Activated T-cell treated with anti-CD3 and anti-CD28 coated beads, Interleukin-2, amount 50 U/mL, for 1 hour (primary cell): ENCODE measurements at regions not wholly inside any gene's neighbourhood (a gene's known extent, or its start where the extent isn't known, plus 50 kb on each side); places are given as distances from the start of the nearest gene placed in this dataset.

ENCODE experiments used
- DNase-seq: peaks from one replicate; pipeline ENCODE4 v3.0.0-alpha.2; 2020

DNA sequence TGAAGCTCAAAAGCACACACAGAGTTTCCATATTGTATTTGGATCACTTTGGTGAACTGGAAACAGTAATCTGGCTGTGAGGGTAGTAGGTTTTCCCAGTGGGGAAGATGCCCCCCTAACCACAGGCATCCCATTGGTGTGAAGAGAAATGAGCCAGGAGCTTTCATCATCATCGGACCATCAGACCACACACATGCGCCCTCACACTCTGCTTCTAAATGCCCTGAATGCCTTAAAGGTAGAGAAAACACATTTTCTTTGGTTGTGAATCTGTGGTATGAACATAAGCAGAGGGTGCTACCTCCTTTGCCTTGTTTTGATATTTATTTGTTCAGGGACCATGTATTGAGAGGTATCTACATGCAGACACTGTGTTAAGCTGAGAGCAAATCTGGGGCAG, 79.0 kb upstream of the DNAH14 start:
- no peak for DNase-seq

DNA sequence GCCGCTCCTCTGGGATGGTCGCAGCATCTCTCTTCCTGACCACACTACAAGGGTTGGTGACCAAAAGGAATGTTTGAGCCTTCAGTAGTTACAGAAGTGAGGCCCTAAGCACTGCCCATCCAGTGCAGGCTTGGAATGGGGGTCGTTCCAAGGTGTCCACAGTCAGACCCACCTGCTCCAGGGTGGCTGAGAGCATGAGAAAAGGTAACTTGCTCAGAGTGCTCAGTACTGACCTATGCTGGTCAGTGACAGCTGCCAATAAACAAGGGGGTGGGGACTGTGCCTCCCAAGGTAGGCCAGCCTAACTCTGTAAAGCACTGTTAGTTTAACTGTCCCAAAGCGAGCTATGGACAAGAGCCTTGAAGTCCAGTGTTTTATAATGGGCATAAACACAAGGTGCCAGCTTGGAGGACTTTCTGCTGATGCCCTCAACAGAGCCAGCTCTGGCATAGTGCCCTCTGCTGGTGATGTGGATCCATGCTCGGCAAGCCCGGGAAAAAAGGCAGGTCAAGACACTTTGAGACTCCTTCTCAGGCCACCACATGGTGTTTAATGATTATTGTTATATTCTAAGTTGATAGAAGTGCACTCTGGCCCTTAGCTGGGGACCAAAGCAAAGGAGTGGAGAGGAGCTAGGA, 78.1 kb upstream of the DNAH14 start:
- peak; percentile 48 for DNase-seq

DNA sequence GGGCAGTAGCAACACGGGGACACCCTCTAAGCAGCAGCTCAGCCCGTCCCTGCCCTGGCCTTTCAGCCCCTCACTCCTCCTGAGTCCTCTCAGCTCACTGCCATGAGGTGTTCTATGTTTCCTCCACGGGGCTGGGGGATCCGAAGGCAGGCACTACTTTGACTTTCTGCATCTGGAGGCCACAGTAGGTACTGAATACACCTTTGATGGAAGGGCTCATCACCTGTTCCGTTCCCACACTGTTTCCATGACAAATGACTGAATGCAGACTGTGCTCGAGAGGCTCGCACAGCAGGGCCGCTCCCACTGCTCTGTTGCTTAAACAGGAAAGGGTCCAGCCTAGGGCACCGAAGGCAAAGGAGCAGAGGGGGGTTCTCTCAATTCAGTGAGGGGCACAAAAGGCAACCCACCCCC, 77.6 kb upstream of the DNAH14 start:
- DNase-seq, result no peak

DNA sequence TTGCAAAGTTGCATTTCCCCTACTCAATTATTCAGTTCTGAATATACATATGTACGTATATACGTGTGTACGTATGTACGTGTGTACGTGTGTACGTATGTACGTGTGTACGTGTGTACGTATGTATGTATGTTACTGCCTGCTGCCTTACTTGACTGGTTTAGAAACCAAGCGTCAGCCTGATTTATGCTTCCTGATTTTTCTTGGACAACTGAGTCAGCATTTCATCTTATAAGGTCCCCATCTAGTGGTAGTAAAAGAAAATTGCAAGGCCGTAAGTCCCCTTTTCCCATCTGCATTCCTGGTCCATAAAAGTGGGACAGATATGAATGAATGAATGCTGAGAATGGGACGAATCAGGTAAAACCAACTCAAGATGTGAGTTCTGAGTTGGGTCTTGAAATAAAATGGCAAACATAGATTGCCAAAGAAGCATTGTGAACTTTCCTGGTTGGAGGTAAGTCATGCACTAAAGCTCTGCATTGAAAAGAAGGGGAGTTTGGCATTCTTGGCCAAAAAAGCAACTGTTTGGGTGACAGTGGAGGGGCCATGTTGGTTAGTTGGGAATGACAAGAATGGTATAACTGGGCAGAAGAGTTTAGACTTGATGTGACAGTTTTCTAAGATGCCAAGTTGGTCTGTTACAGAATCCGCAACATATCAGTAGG, 76.4 kb upstream of the DNAH14 start:
- no peak for DNase-seq

DNA sequence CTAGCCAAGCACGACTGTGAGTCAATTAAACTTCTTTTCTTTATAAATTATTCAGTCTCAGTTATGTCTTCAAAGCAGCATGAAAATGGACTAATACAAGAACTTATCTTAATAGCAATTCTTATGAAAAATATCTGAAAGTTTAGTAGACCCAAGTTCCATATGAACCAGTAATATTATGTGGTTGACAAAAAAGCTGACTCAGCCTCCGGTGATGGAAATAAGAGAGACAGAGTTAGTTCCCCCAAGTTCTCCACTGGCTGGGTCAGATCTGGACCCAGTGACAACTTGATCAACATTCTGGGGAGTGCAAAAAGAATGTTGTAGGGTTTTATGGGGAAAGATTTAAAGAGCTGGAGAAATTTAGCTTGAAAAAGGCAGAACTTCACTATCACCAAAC, 72.5 kb upstream of the DNAH14 start:
- no peak for DNase-seq

DNA sequence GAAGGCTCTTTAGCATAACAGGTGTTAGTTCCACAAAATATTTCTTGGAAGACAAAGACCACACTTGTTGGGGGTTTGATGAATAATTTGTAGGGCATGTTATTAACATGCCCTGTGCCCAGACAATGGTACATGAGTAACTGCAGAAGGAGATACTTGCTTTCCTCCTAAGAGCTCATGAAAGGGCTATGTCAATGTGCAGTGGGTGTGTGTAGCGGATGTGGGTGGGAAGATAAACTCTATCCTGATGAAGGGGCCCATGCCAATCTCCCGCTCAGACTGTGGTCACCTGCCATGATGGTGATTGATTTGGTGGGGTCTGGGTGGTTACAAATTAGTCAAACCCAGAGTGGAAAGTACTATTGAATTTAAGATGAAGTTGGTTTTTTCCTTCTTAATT, 69.8 kb upstream of the DNAH14 start:
- no peak for DNase-seq

DNA sequence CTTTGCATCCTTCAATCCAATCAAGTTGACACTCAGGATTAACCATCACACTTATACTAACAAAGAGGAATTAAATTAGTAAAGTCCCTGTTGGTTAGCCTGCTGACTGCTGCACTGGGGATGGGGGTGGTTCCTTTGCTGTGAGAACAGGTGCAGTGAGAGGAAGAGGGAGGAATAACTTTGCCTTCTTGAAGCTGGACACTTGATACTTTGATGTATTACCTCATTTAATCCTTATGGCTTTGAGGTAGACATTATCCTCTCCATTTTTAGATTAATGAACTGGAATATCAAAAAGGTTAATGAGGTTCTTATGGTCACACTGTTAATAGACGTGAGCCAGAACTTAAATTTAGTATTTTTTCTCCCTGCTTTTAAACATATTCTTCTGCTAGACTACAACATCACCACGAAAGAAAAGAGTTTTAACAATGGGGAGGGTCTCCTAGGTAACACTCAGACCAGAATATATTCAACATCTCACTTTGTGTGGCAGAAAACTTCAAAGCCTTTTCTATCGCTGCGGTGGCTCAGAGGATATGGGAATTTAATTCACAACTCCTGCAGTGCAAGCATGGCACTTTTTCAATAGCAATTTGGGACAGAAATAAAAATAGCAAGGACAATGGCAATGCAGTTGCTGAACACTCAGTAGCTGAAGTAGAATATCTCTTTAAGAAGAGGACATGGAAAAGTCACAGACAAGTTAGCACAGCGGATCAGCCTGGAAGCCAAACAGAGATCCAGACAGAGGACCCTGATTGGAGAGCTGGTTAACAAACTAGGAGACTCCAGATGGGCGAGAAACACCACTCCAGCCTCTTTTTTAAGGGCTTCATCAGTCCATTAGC, 68.8 kb upstream of the DNAH14 start:
- DNase-seq, result no peak

DNA sequence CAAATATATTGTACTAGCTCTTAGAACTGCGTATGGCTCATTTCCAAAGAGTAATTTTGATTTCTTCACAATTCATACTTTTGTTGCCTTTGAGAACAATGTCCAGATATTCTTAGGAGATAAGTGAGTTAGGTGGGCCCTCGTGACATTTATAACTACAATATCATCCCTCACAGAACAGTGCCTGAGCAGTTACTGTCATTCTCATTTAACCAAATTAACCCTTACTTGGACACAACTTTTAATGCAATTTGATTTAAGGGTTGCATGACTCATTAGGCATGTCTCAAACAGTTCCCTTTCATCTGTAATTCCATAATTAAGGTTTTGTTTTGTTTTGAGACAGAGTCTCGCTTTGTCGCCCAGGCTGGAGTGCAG, 68.1 kb upstream of the DNAH14 start:
- no peak for DNase-seq

DNA sequence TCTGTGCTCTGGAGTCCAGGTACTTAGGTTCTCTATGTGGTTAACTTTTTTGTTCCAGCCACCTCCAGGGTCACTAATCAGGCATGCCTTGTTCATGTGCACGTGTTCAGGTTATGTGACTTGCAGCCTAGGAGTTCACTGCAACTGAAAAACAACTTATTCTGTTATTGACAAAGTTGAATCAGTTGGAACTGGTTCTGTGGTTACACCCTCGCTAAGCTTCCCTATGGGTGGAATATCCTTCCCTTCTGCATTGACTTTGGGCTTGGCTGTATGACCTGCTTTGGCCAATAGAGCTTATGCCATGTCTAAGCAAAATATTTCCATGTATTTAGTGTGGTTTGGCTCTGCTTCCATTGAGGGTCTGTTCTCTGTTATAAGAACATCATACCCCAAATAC, 66.0 kb upstream of the DNAH14 start:
- no peak for DNase-seq

DNA sequence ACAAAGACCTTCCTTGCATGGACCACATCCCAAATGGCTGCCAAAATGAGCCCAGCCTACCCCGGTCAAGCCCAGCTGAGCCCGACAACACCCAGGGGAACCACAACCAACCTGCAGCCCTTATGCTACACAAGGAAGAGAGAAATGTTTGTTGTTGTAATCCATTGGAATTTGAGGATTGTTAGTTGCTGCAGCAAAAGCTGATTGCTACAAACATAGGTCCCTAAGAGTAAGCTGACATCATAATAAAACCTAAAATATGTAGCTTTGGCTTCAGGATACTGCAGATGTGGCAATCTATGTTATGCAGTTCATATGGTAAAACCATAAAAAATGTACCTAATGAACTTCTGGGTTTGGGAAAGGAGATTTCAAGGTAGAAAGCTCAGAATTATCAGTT, 65.5 kb upstream of the DNAH14 start:
- no peak for DNase-seq

DNA sequence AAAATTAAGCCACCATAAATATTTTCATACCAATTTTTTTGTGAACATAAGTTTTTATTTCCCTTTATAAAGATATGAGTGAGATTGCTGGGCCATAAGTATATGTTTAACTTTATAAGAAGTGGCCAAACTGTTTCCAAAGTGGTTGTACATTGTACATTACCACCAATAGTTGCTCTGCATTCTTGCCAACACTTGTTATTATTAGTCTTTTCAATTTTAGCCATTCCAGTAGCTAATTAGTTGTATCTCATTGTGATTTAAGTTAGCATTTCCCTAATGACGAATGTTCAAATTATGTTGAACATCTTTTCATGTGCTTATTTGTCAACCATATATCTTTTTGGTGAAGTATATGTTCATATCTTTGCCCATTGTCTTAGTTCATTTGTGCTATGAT, 64.0 kb upstream of the DNAH14 start:
- DNase-seq, result no peak

DNA sequence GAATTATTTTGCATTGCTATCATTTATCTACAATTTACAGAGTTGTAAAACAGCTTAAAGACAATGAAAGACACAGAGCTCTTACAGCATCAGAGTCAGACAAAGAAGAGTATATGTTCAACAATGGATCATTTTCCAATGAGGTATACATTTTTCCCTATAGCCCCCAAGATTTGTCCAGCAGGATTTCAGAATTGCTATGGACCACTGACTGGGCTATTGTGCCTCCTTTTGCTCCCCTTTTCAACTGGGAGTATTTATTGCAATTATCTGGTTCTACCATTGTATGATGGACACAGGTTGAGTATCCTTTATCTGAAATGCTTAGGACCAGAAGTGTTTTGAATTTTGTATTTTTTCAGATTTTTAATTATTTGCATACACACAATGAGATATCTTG, 62.5 kb upstream of the DNAH14 start:
- DNase-seq, result no peak

DNA sequence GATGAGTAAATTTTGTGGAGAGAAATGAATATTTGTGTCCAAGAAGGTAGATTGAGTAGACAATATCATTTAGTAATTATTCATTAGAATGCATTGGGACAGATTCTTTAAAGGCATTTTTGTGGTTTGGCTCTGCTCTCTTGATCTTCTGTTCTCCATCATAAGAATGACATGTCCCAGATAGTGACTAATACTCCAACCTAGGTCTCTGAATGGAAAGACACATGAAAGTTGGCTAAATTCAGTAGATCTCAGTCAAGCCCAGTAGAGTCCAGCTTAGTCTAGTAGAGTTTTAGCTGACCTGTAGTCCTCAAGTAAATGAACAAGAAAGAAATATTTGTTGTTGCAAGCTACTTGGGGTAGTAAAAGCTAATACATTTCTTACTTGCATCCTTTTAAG, 61.8 kb upstream of the DNAH14 start:
- no peak for DNase-seq

DNA sequence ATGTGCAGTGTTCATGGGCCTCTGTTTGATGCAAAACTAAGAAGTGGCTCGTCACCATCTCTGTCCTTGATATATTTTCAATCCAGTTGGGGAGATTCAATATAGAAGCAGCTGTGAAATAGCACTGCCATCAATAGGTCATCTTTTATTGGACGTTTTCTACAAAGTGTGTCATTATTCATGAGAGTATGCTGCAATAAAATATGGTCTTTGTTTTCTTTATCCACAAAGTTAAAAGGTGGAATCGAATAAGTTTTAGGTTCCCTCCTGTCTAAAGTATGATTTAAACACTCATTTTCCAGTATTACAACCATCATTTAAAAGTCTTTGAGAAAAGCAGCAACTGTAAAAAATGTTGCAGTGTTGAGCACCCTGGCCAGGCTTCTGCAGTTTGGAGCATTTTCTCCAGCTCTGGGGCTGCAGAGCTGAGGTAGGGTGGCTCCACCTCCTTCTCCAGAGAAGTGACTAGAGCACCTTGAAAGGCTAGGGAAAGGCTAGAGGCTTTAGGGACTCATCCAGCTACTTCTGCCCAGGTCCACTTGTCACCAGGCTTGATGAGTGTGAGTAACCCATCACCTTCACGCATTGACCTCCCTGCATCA, 56.5 kb upstream of the DNAH14 start:
- no peak for DNase-seq

DNA sequence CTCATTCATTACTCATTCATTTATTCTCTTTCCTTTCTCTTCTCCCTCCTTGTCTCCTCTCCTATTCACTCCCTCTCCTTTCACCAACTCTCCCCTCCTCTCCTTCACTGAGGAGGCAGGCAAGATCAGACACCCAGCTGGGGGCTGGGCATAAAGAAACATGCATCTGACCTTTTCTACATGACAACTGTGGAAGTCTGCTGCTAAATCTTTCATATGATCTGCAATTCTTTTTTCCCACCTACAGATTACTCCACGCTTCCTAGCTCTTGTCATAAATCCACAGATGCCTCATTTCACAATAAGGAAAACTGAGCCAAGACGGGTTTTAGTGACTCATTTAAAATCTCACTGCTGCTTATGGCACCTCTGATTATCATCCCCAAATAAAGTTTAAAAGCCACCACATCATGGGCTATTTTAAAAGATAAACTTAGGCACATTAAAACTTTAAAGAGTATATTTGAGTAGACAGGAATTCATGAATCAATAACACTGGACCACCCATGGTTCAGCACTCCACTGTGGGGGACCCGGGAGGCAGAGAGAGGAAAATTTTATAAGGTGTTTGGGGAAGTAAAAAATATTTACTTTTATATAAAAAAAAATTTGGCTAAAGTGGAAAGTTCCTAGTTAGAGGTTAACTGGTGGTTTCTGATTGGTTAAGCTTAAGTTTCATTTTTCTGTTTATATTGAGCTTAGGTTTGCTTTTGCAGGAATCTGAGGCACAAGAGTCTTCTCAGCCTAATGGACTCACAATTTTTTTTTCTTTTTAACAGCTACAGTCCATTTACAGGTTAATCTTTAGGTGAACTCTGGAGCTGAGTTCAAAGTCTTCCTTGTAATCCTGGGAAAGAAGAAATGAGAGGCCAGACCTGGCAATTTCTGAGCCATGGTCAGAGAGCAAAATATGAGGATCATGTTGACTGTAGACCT, 55.8 kb upstream of the DNAH14 start:
- no peak for DNase-seq

DNA sequence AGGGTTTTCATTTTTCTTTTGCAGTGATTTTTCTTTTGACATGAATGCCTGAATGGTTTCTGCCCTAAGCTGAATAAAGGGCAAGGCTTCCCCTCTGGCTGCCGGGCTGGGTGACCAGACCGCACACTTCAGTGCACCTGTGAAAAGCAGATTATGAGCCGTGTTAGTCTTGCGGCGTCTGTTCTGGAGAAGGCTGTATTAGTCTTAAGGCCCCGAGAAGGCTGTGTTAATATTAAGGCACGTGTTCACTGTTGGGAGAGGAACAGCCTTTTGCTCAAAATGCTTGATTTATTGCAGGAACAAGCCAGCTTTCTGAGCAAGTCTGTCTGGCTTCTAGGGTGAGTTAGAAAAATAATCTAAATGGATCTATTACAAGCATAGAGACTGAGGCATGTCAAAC, 54.7 kb upstream of the DNAH14 start:
- no peak for DNase-seq

DNA sequence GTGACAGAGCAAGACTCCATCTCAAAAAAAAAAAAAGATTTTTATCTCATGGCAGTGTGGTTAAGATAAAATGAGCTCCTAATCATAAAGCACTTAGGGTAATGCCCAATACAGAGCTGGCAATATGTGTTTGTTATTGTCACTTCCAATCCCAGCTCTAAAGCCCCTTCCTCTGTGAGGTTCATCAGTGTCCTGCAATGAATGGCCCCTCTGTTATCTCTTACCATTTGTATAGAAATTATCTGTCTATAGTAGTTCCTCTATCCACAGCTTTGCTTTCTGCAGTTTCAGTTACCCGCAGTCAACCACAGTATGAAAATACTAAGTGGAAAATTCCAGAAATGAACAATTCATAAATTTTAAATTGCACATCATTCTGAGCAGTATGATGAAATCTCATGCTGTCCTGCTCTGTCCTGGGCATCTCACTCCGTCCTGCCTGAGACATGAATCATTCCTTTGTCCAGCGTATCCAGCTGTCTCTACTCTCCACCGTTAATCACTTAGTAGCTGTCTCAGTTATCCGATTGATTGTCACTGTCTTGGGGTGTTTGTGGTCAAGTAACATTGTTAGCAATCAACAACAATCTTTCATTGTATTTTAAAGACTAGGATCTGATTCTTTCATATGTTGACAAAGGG, 50.2 kb upstream of the DNAH14 start:
- DNase-seq, result no peak
